GM12878 (cell line): ENCODE measurements at regions not wholly inside any gene's neighbourhood (a gene's known extent, or its start where the extent isn't known, plus 50 kb on each side); places are given as distances from the start of the nearest gene placed in this dataset.

Source experiments
- JUND ChIP-seq: IDR thresholded peaks from 2 replicates; pipeline ENCODE4 v1.6.1; 2012; ENCODE audit warnings: low read depth, mild to moderate bottlenecking, low read length, improper control_type of control experiment, moderate library complexity
- MEF2A ChIP-seq: IDR thresholded peaks from 2 replicates; pipeline ENCODE4 v1.6.1; 2011; ENCODE audit warnings: low read depth, mild to moderate bottlenecking, low read length, moderate library complexity; ENCODE audit not compliant: insufficient read depth
- POLR2AphosphoS2 ChIP-seq: IDR thresholded peaks from 2 replicates; pipeline ENCODE4 v1.6.1; 2011; ENCODE audit warnings: low read depth, mild to moderate bottlenecking, low read length, improper control_type of control experiment, moderate library complexity
- RB1 ChIP-seq: fragments of 450-650 bp; formaldehyde crosslinking; IDR thresholded peaks from 2 replicates; pipeline ENCODE4 v1.6.1; 2017; ENCODE audit warnings: mild to moderate bottlenecking, borderline replicate concordance
- REST ChIP-seq: IDR thresholded peaks from 2 replicates; pipeline ENCODE4 v1.6.1; 2012; ENCODE audit warnings: mild to moderate bottlenecking, low read depth, low read length
- SIN3A ChIP-seq: IDR thresholded peaks from 2 replicates; pipeline ENCODE4 v1.6.1; 2012; ENCODE audit warnings: low read depth, low read length, improper control_type of control experiment
- SMAD1 ChIP-seq: fragments of 450-650 bp; IDR thresholded peaks from 2 replicates; pipeline ENCODE4 v1.6.1; 2018; ENCODE audit warnings: mild to moderate bottlenecking, low read depth; ENCODE audit not compliant: partially characterized antibody
- TAF1 ChIP-seq: IDR thresholded peaks from 2 replicates; pipeline ENCODE4 v1.6.1; 2011; ENCODE audit warnings: mild to moderate bottlenecking, low read depth, low read length, borderline replicate concordance
- TCF7 ChIP-seq: IDR thresholded peaks from 2 replicates; pipeline ENCODE4 v1.6.1; 2014; ENCODE audit warnings: antibody characterized with exemption, borderline replicate concordance
- YBX1 ChIP-seq: fragments of 450-650 bp; IDR thresholded peaks from 2 replicates; pipeline ENCODE4 v1.6.1; 2016; ENCODE audit warnings: antibody characterized with exemption
- YY1 ChIP-seq: IDR thresholded peaks from 2 replicates; pipeline ENCODE4 v1.6.1; 2011; ENCODE audit warnings: low read depth, mild to moderate bottlenecking, low read length
- TF ChIP-seq, protein P1 (sequence below), 3 experiments: IDR thresholded peaks in 2 of 3; conservative IDR thresholded peaks in 1 of 3; 2 replicates each; pipeline ENCODE4 v1.5.1; 2011; ENCODE audit warnings: low read depth in 3 of 3, low read length in 3 of 3, mild to moderate bottlenecking in 3 of 3, control low read depth in 2 of 3, moderate library complexity in 2 of 3, inconsistent platforms in 1 of 3, mixed read lengths in 1 of 3; ENCODE audit not compliant: control insufficient read depth in 2 of 3, insufficient read depth in 1 of 3; ENCODE audit errors: extremely low read depth in 1 of 3
- TF ChIP-seq, protein P2 (sequence below): fragments of 450-650 bp; IDR thresholded peaks from 2 replicates; pipeline ENCODE4 v1.6.1; 2018; ENCODE audit warnings: borderline replicate concordance, mild to moderate bottlenecking; ENCODE audit not compliant: partially characterized antibody

- TF ChIP-seq POLR2AphosphoS2, result no peak
- TF ChIP-seq REST, result no peak
- no peak for TF ChIP-seq SIN3A
- TF ChIP-seq, protein P1, sequence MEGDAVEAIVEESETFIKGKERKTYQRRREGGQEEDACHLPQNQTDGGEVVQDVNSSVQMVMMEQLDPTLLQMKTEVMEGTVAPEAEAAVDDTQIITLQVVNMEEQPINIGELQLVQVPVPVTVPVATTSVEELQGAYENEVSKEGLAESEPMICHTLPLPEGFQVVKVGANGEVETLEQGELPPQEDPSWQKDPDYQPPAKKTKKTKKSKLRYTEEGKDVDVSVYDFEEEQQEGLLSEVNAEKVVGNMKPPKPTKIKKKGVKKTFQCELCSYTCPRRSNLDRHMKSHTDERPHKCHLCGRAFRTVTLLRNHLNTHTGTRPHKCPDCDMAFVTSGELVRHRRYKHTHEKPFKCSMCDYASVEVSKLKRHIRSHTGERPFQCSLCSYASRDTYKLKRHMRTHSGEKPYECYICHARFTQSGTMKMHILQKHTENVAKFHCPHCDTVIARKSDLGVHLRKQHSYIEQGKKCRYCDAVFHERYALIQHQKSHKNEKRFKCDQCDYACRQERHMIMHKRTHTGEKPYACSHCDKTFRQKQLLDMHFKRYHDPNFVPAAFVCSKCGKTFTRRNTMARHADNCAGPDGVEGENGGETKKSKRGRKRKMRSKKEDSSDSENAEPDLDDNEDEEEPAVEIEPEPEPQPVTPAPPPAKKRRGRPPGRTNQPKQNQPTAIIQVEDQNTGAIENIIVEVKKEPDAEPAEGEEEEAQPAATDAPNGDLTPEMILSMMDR (IDR thresholded peaks at IDR 0.05 in 2 of 3, conservative IDR thresholded peaks at IDR 0.05 in 1 of 3; ENCODE audit: control insufficient read depth in 2 of 3, extremely low read depth in 1 of 3, insufficient read depth in 1 of 3, low read depth in 3 of 3, low read length in 3 of 3), result no peak
- no peak for TF ChIP-seq MEF2A
- TF ChIP-seq, protein P2, sequence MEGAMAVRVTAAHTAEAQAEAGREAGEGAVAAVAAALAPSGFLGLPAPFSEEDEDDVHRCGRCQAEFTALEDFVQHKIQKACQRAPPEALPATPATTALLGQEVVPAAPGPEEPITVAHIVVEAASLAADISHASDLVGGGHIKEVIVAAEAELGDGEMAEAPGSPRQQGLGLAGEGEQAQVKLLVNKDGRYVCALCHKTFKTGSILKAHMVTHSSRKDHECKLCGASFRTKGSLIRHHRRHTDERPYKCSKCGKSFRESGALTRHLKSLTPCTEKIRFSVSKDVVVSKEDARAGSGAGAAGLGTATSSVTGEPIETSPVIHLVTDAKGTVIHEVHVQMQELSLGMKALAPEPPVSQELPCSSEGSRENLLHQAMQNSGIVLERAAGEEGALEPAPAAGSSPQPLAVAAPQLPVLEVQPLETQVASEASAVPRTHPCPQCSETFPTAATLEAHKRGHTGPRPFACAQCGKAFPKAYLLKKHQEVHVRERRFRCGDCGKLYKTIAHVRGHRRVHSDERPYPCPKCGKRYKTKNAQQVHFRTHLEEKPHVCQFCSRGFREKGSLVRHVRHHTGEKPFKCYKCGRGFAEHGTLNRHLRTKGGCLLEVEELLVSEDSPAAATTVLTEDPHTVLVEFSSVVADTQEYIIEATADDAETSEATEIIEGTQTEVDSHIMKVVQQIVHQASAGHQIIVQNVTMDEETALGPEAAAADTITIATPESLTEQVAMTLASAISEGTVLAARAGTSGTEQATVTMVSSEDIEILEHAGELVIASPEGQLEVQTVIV, result no peak
- no peak for TF ChIP-seq JUND
- TF ChIP-seq SMAD1, result no peak
- TF ChIP-seq RB1, result no peak
- no peak for TF ChIP-seq YBX1
- TF ChIP-seq YY1, result no peak
- no peak for TF ChIP-seq TCF7
- TF ChIP-seq TAF1, result no peak
Measured at GRCh38 chr16:85415196-85416090, 197.7 kb upstream of the GSE1 start.
